HCEC 1CT (cell line): ENCODE measurements at regions not wholly inside any gene's neighbourhood (a gene's known extent, or its start where the extent isn't known, plus 50 kb on each side); places are given as distances from the start of the nearest gene placed in this dataset.
"Not testable (repeated sequence)": the region's sequence is repeated elsewhere in the genome, so short reads cannot be mapped to it uniquely, and the experiment has no call there.

ENCODE experiments used
- DNase-seq: peaks from one replicate; pipeline ENCODE4 v3.0.0-alpha.2; 2017

DNA sequence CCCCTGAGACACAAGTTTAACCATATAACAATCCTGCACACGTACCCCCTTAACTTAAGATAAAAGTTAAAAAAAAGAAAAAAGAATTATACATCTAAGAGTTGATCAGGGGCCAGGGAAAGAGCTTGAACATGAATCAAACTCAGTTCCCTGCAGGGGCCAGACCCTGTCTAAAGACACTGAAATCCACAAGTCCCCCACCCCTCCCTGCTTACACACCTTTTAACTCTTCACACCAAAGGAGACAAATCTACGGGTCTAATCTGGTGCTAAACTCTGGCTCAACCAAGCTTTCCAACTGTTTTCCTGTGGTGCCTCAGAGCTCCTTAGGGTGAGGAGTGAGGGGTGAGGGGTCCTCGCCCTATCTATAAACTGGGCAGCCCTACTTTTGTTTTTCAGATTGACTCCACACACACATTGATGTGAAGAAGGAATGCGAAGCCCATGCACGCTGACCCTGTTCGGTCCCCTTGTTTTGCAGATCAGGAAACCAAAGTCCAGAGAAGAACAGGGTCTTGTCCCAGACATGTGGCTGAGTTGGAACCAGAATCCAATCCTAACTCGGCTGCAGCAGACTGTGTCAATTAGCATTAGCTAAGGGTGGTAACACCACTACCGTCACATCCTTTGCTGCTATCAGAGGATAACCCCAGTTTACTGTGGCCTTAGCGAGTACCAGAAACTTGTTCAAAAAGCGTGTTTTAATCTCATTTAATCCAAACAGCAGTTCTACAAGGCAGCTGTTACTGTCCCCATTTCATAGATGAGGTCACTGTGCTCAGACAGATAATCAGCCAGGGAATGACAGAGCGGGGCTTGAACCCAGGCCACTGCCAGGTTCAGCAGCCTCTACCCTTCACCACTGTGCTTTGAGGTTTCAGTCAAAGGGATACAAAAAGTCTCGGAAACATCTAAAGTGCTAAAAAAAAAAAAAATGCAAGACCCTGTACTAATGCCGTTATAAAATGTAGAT, 145.2 kb upstream of the SYT13 start:
- DNase-seq: no peak

GRCh38 chr11:45430361-45430760, 144.2 kb upstream of the SYT13 start:
- no peak for DNase-seq

- DNase-seq: no peak
Measured at GRCh38 chr11:45429719-45430118, 143.6 kb upstream of the SYT13 start.

DNA sequence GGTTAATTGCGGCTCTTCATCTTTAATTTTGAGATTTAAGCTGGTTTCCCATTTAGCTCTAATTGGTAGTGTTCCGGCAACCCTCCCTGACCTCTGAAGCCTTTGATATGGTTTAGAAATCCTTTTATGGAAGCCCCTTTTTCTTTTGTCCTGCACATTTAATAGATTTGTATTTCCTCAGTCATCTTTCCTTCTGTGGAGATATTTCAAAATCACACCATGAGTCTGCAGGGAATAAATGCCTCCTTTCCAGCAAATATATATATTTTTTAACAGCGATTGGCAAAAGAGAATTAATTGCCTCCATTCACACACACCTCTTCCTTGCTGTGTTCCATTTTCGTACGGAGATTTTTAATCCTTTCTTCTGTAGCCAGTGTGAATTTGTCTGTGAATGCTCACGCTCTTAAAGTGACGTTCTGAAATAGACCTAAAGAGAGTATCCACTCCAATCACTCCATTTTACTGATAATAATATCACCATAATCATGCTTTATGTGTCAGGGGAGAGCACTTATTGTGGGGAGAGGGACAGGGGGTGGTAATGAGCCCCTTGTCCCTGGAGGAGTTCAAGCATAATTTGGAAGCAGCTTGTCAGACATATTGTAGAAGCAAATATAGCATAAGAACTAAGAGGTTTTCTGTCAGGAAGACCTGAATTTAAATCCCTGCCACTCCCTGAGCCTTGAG, 142.5 kb upstream of the SYT13 start:
- no peak for DNase-seq

DNA sequence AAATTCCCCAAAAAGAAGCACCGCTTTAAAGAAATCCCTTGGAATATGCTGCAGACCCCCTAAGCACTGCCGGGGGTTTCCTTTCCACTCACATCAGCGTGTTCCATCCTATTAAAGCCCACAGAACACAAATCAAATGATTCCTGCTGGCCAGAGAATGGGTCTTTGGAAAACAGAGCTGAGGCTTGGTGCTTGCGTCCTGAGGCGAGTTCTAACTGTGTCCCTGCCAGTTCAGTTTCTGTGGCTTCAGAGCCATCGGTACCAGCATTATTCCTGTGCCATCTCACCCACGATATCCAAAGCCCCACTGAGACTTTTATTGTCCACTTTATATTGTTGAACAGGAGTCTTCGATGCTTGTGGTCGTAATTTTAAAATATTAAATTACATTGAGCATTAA, 142.0 kb upstream of the SYT13 start:
- no peak for DNase-seq

DNA sequence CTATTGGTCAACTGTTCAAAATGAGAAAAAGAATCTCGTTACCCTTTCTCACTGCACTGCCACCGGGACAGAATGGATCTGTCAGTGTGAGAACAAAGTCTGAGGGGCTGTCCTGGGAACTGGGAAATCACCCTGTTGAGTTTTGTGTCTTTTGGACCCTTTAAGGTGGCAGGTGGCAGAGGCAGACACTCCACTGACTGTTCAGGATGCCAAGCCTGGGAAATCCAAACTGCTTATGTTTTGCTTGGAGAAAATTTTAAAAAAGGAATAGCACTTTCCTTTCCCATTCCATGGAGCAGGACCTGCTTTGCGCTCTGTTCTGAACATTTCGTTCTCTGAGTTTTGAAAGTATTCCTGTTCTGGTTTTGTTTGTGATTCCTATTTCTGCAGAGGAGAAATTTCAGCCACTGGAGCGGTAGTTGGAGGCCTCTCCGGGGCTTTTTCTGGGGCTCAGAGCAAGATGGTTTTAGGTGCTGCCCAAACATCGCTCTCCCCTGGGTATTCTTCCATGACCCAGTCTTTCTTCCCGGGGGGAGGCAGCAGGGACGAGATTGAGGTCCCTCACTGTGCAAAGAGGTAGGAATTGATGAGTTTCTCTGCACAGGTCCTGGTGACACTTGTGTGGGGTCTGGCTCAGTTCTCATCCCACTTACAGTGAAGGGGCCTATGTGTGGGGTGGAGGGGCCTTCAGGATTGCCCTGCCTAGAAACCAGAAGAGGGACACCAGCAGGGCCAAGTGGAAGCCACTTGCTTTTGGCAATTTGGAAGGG, 138.5 kb upstream of the SYT13 start:
- DNase-seq: no peak

- DNase-seq: no peak
Measured at GRCh38 chr11:45423475-45424120, 137.5 kb upstream of the SYT13 start.

- no peak for DNase-seq
Measured at GRCh38 chr11:45423036-45423435, 136.9 kb upstream of the SYT13 start.

DNA sequence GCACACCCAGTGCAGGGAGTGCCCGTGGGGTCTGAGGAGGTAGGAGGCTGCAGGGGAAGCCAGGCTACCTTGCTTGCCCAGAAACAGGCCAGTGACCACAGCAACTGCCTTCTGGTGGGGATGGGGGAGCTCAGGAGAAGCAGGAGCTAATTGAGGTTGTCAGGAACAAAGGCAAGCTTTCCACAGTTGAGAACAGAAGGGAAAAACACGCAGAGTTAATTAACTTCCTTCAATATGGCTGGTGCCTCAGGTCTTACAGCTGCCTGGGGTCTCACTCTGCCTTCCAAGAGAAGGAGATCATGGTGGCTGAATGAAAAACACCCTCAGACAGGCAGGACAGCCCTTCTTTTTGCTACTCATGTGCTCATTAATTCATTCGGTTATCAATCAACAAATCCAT, 127.9 kb upstream of the SYT13 start:
- no peak for DNase-seq

GRCh38 chr11:45413156-45413858, 127.2 kb upstream of the SYT13 start:
- no peak for DNase-seq

GRCh38 chr11:45412521-45412920, 126.4 kb upstream of the SYT13 start:
- DNase-seq: no peak

- no peak for DNase-seq
Measured at GRCh38 chr11:45412051-45412471, 125.9 kb upstream of the SYT13 start.

DNA sequence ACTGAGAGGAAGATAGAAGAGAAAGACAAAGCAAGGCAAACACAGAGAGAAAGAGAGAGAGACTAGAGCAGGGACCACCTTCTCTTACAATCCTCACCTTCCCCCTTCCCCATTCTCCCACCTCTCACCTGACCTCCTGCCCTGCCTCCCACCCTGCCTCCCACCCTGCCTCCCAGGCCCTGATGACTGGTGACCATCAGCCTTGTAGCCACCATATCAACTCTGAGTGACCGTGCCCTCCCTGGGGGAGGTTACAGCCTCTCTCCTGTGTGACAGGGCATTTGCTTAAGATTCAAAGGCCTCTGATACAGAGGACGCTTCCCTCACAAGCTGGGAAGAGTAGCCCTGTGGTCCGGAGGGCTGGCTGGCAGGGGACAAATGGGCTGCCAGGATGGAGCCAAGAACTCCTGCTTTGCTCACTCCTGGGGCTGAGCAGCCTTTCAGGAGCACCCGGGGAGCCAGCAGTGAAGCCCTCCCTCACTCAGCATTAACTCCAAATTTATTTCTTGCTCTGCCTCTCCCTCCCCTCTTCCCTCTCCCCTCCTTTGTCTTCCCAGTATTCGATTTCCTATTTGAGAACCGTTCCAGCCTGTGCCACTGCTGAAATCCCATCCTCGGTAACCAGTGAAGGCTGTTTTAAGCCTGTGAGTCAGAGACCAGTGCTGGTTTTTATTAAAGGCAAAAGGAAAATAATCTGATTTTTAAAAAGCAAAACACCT, 125.2 kb upstream of the SYT13 start:
- DNase-seq: no peak

GRCh38 chr11:45410391-45411227, 124.5 kb upstream of the SYT13 start:
- no peak for DNase-seq

GRCh38 chr11:45409587-45409986, 123.4 kb upstream of the SYT13 start:
- no peak for DNase-seq

GRCh38 chr11:45407226-45407625, 121.1 kb upstream of the SYT13 start:
- no peak for DNase-seq

DNA sequence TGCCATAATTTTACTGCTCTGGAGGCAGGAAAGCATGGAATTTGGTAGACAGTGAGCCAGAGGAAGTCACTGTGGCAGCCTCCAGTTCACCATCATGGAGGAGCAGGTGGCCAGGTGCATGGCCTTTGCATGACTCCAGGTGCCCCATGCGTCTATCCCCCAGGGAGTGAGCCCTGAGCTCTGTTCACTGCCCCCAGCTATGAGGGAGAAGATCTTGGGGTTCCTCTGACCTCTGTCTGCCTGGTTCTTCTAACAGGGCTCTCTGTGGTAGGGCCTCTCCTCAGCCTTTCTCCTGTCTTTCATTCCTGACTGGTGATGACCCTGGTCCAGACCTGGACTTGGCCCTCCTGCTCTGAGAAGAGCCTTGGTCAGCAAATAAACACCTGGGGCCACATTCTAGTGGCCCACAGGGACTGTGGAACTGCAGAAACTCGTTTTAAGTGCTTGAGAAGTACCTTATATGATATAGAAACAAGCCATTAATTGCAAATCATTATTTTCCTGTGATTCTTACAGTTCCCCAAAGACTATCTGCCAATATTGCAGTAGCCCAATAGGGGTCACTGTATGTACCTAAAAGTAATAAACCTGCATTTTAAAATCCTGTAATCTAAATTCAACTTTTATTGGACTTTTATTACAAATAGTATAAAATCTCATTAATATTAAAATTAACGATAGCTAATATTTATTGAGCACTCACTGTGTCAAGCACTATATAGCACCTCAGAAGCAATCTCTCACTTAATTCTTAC, 120.0 kb upstream of the SYT13 start:
- DNase-seq: no peak

- not testable (repeated sequence) for DNase-seq
Measured at GRCh38 chr11:45403521-45403920, 117.4 kb upstream of the SYT13 start.

GRCh38 chr11:45402049-45402630, 116.0 kb upstream of the SYT13 start:
- DNase-seq: no peak
